ENCODE measurements at regions not wholly inside any gene's neighbourhood (a gene's known extent, or its start where the extent isn't known, plus 50 kb on each side); places are given as distances from the start of the nearest gene placed in this dataset.
"Not testable (repeated sequence)": the region's sequence is repeated elsewhere in the genome, so short reads cannot be mapped to it uniquely, and the experiment has no call there.

GRCh38 chr16:29199626-29200025, 206.9 kb downstream of the NPIPB11 start:
- DNase-seq (ENCODE audit: low read depth), result not testable (repeated sequence)

- no peak for DNase-seq (ENCODE audit: low read depth)
Measured at GRCh38 chr16:29198731-29199521, 207.6 kb downstream of the NPIPB11 start.

DNA sequence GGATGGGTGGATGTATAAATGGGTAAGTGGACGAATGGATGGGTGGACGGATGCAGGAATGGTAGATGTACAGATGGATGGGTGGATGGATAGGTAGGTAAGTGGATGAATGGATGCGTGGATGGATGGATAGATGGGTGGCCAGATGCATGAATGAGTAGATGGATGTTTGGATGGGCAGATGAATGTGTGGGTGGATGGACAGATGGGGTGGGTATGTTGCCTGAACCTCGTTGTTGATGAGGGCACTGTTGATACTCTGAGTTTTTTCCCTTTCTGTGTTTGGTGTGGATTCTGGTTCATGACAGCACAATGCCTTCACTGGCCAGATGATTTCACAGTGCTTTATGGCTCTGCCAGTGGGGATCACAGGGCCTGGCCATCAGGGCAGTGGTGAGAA, 208.3 kb downstream of the NPIPB11 start:
- DNase-seq (ENCODE audit: low read depth), result no peak

DNA sequence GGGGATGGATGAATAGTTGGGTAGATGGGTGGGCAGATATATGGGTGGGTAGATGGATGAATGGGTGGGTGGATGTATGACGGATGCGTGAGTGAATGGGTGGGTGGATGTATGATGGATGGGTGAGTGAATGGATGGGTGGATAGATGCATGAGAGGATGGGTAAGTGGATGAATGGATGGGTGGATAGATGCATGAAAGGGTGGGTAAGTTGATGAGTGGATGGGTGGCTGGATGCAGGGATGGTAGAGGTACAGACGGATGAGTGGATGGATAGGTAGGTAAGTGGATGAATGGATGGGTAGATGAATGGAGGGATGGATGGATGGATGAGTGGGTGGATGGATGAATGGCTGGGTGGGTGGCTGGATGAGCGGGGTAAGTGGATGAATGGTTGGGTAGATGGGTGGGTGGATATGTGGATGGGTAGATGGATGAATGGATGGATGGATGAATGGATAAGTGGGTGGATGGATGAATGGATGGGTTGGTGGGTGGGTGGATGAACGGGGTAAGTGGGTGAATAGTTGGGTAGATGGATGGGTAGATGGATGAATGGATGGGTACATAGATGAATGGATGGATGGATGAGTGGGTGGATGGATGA, 208.9 kb downstream of the NPIPB11 start:
- not testable (repeated sequence) for DNase-seq (ENCODE audit: low read depth)

DNA sequence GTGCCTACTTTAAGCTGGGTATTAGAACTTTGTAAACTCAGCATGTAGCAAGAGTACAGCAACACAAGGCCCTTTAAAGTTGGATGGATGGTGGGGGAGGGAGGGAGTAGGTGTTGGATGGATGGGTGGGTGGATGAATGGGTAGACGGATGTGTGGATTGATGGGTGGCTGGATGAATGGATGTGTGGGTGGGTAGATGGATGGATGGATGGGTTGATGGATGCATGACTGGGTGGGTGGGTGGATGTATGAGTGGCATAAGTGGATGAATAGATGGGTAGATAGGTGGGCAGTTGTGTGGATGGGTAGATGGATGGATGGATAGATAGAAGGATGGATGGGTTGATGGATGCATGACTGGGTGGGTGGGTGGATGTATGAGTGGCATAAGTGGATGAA, 209.8 kb downstream of the NPIPB11 start:
- not testable (repeated sequence) for DNase-seq (ENCODE audit: low read depth)

DNA sequence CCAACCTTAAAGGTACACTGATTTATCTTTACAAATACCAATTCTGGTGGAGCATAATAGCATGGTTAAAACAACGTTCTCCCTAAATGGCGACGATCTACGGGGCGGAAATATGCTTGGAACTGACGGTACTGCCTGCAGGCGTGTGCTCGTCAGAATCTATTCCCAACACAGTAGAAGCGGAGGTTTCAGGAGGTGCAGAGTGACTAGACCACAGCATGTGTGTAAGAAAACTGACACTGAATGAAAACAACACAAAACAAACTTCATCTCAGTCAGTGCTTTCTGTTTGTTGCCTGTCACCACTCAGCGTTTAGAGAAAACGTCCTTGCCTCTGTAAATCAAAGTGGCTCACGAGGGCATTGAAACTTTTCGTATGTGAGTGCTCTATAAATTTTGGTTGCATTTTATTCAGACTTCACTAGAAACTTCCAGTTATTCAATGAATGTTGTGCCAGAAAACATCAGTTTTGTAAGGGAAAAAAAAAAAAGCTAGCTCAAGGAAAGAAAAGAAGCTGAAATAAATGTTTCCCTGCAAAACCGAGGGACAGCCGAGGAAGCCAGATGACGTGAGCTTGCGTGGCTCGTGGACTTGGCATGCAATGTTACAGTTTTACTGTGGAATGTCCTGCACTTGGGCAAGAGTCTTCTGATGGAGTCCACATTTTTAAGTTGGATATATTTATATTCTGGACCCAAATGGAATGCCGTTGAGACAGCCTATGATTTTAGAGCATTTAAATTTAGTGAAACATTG, 210.4 kb downstream of the LAT start:
- DNase-seq (ENCODE audit: low read depth), result not testable (repeated sequence)

- DNase-seq (ENCODE audit: low read depth), result not testable (repeated sequence)
Measured at GRCh38 chr16:29194185-29194844, 209.5 kb downstream of the LAT start.

- not testable (repeated sequence) for DNase-seq (ENCODE audit: low read depth)
Measured at GRCh38 chr16:29193634-29194033, 208.8 kb downstream of the LAT start.

DNA sequence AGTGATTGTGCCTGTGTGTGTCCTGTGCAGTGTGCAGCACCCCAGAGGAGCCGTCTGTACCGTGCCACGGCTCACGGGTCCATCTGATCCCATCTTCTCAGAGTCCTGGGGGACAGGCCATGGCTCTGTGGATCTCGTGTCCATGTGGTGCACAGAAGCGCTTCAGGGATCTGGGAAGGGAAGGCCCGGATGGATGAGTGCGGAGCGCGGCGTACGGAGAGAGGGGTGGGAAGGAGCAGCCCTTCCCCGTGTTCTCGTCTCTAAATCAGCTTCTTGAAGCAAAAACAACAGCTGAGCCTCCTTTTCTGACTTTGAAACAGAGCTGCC, 208.4 kb downstream of the LAT start:
- DNase-seq (ENCODE audit: low read depth), result not testable (repeated sequence)

GRCh38 chr16:29192329-29193247, 207.7 kb downstream of the LAT start:
- no peak for DNase-seq (ENCODE audit: low read depth)

DNA sequence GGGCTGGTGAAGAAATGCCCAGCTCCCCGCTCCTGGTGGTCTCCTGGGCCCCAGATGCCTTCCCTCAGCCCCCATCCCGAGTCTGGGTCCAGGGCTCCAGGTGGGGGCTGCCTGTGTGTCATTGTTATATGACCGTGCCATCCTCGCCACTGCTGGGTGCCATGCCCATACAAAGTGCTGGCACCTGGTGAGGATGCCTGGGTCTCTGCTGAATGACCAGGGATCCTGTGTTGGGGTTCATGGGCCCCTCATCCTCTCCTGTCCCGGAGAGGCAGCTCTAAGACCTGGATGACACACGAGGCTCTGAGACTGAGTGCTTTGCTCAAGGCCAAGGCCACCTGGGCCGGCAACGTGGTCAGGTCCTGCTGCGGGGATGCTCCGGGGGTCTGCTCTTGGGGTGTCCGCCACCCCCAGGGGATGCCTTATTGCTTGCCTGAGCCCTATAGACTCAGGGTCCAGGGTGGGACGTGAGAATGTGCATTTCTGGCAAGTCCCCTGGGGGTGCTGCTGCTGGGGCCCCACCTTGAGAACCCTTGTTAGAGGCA, 206.9 kb downstream of the LAT start:
- DNase-seq (ENCODE audit: low read depth), result not testable (repeated sequence)

DNA sequence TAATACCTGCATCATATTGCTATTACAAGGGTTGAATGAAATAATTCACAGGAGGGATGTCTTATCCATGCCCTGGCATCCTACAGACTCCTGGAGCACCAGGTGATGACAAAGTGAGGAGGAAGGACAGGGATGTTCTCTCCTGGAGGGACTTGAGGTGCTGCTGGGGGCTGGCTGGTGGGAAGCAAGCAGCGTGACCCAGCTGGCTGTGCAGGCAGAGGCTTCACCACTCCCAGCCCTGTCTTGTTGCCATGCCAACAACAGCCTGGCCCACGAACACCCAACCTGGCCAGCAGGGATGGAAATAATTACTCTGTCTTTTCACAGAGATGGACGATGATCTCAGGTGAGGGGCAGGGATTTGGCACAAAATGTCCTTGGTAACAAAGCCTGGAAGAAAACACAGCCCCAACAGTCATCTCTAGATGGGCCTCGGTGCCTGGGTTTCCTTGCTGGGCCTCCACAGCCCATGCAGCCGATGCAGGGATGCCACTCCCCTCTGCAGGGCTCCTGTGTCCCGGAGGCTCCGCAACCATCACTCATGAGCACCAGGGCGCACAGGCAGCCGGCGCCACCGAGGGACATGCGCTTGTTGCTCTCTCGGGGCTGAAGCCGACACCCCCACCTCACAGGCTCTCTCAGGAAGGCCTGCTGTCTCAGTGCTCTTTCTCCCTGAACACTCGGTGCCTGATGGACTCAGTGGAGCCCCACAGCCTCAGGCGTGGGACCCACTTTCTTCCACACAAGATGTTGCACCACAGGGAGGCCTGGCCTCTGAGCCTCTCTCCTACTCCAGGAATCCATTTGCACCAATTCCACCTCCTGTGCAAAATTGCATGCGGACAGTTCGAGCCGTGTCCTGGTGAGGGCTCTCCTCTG, 205.9 kb downstream of the LAT start:
- DNase-seq (ENCODE audit: low read depth), result not testable (repeated sequence)

DNA sequence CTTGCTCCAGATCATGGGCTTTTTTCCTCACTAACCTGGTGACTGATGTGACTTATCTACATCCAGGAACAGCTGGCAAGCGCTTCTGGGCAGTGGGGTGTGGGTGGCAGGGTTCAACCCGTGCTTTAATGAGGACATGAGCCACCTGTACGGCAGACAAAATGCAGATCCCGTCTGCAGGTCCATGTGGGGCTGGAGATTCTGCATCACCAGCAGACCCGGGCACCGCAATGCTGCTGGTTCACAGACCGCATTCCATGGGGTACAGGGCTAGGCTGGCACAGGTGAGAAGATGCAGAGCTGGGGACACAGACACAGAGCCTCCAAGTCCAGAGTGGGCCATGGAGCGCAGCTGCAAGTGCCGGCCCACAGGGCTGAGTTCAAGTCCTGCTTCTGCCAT, 204.0 kb downstream of the LAT start:
- not testable (repeated sequence) for DNase-seq (ENCODE audit: low read depth)

- not testable (repeated sequence) for DNase-seq (ENCODE audit: low read depth)
Measured at GRCh38 chr16:29186306-29187220, 201.7 kb downstream of the LAT start.

GRCh38 chr16:29185872-29186271, 201.0 kb downstream of the LAT start:
- not testable (repeated sequence) for DNase-seq (ENCODE audit: low read depth)

GRCh38 chr16:29184738-29185438, 200.0 kb downstream of the LAT start:
- not testable (repeated sequence) for DNase-seq (ENCODE audit: low read depth)

GRCh38 chr16:29182940-29183868, 198.4 kb downstream of the LAT start:
- not testable (repeated sequence) for DNase-seq (ENCODE audit: low read depth)
